ENCODE measurements at regions not wholly inside any gene's neighbourhood (a gene's known extent, or its start where the extent isn't known, plus 50 kb on each side); places are given as distances from the start of the nearest gene placed in this dataset.
"Not testable (repeated sequence)": the region's sequence is repeated elsewhere in the genome, so short reads cannot be mapped to it uniquely, and the experiment has no call there.

DNA sequence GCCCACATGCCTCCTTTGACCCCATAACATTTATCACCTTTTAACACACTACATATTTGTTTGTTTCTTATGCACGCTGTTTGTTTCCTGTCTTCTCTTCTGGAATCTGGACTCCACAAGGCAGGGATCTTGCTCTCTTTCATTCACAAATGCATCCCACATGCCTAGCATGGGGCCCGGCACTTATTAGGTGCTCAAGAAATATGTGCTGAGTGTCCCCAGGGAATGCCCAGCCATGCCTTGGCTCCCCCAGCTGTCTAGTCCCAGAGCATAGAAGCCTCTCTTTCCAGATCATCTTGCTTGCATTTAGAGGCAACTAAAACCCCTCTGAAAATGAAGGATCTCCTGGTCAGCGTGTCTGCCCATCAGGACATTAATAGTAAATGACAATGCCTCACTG, 283.7 kb downstream of the CBLN1 start:
- DNase-seq (ENCODE audit: low spot score) = no peak

DNA sequence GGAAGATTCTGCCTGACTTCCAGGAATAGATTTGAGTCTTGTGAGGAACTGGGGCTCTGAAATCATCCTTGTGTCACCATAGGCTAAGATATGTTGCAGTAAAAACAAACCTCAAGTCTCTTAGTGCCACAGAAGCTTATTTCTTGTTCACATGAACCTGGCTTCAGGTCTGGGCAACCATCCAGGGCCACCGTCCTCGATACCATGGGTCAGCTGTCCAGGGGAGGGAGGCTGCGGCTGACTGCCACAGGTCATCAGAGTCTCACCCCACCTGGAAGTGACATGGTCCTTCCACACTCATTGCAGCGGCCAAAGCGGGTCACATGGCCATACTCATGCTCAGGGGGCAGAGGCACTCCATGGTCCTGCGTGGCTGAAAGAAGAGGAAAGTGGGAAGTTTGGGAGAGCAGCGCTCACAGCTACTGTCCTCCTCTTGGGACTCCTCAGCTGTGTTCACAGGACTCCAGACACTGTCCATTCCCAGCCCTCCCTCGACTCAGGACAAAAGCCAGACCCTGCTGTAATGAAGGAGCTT, 284.5 kb downstream of the CBLN1 start:
- DNase-seq (ENCODE audit: low spot score) = no peak

DNA sequence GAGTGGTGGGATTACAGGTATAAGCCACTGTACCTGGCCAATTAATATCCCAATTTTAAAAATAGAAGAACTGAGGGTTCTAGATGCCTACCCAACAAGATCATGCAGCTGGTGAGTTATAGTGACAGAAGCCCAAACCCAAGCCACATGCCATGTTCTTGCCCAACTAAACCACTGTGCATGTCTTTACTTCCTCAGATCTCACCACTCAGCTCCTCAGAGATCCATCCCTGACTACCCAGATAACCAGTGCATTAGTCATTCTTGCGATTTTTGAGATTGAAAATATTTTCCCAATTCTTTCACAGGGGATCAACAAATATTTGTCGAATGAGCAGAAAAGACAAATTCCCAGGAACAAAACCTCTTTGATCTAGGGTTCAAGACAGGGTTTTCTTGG, 303.1 kb downstream of the CBLN1 start:
- no peak for DNase-seq (ENCODE audit: low spot score)

DNA sequence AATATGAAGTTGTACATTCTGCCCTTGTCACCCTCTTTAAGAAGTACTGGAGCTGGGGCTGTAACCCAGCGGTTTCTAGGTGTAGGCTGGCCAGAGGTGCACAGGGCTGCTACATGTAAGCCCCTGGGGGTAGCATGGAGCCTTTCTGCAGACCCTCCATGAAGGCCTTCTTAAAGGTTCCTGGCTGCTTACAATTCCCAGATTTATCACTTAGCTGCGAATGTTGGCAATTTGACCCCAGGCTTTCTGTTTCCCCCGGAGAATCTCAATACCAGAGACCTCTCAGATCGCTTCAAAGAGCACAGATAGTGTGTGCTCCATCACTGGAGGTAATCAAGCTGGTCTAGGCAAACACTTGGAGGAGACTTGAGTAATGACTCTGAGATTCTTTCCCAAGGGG, 309.4 kb downstream of the CBLN1 start:
- no peak for DNase-seq (ENCODE audit: low spot score)

DNA sequence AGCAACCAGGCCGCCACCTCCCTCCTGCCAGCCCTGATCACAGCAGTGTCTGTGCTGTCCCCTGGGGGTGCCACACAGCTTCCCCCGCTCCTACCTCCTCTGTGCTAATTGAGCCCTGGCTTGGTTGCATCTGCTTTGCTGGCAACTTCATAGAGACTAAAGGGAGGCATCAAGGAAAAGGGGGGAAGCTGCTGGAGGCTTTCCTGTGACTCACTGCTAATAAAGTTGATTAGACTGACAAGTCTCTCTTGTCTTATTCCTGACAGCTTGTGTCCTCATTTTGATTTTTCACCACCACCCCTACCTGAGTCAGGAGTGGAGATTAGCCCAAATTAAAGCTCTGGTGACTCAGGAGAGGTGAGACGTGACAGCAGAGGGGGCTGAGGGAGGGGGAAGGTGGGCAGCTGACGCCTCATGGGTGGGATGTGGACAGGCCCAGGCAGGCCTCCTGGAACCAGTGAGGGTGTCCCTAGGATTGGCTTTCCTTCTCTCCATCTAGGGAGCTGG, 310.0 kb downstream of the CBLN1 start:
- DNase-seq (ENCODE audit: low spot score) = no peak

DNA sequence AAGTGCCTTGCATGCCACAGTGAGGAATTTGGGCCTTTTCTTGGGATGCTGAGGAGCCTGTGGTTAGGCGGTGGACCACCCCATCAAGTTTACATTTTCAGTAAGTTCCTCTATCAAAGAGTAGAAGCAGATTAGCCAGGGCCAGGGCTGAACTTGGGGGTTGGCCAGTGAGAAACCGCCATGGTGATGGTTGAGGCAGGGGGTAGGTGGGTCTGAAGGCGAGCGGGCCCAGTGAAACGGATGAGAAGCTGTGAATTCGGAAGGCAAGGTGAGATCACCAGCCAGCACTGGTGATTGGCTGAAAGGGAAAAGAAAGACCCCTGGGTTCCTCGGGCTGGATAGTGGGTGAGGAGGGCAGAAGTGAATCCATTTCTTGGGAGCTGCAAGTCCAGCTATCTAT, 311.4 kb downstream of the CBLN1 start:
- no peak for DNase-seq (ENCODE audit: low spot score)

DNA sequence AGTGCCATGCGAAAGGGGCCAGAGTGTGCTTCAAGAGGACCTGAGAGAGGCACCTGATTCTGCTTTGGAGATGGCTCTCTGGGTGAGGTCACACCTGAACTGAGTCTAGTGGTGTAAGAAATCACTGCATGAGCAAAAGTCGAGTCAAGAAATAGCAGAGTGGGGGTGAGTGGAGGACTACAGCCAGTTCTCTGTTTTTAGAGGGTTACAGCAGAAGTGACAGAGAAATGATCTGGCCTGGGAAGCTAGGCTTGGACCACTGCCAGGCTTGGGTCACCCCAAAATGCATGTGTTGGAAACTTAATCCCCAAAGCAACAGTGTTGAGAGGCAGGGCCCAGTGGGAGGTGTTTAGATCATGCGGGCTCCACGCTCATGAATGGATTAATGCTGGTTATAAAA, 312.0 kb downstream of the CBLN1 start:
- no peak for DNase-seq (ENCODE audit: low spot score)

DNA sequence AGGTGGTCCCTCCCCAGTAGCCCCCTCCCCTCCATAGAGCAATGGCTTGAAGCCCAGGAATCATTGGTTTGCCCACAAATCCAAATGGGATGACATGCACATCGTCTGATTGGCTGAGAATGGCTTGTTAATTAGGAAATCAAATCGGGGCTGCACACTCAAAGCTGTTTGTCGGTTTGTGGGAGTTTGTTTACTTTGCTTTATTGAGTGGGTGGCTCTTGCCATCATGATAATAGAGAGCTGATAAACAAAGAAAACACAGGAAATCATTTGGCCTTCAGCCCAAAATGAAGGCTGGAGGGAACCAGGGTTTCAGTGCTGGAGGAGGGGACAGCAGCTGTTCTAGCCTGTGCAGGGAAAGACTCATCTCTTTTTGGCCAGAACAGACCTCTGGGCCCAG, 316.3 kb downstream of the CBLN1 start:
- DNase-seq (ENCODE audit: low spot score) = no peak

DNA sequence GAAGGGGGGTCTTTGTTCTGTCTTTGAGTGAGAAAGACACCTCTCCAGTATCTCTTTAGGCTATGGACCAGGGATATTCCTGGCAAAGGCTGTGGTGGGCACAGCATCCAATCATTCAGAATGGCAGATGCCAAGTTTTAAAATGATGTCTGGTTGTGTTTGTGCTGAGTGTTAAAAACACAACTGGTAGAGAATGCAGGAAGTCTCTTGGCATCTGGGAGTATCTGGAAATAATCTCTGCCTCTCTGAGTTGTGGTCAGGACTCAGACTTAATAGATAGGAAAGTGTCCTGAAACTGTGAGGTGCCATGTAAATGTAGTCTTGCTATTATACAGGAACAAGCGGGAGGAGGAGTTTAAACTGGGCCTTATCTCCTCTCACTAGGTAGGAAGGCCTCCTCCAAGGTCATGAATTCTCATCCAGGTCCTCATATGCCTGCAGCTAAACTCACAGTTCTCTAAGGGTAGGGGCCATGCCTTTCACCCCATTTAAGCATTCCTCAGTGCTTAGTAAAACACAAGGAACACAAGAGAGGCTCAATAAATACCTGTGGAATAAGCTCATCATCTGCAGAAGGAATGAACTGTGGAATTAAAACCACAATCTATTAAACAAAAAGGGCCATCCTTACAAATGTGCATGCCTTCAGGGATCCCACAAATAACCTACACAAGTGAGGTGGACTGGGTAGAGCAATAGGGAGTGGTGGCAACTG, 317.6 kb downstream of the CBLN1 start:
- DNase-seq (ENCODE audit: low spot score) = no peak

DNA sequence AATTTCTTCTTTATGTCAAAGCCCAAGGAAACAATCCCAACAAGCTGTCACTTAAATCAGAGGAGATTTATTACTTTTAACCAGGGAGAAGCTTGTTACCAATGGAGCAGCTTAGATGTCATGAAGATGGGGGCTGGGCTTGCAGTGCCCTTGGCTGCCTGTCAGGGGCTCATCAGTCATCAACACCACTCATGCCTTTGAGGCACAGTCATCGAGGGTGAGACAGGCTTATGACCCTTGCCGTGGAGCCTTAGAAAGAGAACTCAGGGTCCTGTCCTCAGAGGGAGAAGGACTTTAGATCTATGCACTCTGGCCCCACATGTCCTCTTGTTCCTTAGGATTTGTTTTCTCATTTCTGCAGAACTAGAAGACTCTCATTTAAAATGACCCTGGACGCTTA, 318.3 kb downstream of the CBLN1 start:
- no peak for DNase-seq (ENCODE audit: low spot score)

DNA sequence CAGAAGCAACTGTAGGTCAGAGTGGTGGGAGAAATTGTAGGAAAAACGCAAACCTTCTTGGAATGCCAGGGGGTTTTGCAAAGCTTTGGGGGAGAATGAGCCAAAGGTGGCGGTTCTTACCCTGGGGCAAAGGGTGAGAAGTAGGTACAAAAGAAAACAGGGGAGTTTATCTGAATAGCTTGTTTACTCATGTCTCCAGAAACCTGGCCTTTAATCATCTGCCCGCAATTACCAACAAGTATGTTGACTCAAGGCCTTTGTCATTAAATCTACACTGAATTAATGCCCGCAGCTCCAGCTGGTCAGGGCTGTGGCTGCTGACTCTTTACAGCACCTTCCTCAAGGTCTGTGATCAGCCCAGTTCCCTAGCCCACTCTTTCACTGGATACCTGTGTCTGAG, 320.1 kb downstream of the CBLN1 start:
- no peak for DNase-seq (ENCODE audit: low spot score)

DNA sequence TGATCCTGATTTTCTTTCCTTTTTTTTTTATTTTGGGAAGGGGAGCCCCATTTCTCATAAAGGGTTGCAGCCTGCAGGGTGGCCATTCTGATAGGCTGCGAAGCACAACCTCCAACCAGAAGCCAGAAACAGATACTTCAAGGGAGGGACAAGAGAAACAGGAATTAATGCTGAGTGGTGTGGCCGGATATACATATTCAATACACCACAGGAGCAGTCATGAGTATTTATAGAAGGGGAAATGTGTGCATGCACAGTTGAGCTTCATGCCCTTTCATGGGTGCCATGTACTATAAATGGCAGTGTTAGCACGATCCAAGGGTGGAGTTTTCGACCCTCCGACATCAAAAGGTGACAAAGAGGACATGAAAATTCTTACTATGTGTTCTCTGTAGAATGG, 320.8 kb downstream of the CBLN1 start:
- no peak for DNase-seq (ENCODE audit: low spot score)

DNA sequence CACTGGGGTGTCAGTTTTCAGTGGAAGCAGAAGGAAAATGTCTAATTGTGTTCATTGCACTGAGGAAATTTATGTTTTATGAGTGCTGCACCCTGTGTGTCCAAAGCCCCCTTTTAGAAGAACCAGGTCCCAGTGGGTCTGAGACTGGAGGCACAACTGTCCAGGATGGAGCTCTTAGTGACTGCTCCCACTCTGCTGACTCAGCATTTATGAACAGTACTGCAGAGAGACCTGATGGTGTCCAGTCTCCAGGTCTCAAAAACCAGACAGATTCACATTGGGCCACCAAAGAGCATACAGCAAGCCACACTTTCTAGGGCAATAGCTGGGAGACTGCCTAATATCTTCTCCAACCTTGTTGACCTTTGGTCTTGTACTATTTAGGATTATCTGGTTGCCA, 321.9 kb downstream of the CBLN1 start:
- DNase-seq (ENCODE audit: low spot score) = no peak

DNA sequence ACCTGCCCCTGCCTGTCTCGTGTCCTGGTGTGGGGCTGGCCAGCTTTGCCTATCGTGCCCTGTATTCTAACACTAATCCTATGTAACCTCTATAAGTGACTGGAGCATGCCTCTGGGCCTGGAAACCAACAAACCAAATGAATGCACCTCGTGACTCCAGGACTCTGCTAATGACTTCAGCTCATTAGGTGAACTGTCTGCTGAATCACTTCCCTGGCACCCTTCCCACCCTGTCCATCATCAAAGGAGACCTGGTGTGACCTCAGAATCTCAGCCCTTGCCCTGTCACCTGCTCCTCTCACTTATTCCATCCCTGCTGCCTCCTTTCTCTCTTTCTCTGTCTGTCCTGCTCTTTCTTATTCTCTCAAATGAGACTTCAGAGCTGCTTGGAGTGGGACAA, 322.4 kb downstream of the CBLN1 start:
- DNase-seq (ENCODE audit: low spot score) = no peak

DNA sequence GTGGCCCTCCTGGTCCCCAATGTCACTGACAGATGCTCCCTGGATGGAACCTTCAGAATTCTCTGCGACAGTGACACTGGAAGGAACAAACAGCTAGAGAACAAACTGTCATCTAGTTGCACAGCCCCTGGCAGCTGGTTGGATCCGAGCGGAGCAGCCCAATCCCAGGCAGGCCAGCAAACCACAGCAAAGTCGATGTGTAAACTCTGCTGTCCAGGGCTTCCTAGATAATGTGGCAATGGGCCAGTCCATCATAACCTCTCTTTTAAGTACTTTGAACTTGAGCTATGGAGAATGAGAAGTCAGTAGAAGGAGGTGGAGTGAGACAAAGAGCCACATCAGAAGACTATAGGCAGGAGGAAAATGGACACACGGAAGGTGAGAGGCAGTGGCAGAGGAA, 323.0 kb downstream of the CBLN1 start:
- no peak for DNase-seq (ENCODE audit: low spot score)

DNA sequence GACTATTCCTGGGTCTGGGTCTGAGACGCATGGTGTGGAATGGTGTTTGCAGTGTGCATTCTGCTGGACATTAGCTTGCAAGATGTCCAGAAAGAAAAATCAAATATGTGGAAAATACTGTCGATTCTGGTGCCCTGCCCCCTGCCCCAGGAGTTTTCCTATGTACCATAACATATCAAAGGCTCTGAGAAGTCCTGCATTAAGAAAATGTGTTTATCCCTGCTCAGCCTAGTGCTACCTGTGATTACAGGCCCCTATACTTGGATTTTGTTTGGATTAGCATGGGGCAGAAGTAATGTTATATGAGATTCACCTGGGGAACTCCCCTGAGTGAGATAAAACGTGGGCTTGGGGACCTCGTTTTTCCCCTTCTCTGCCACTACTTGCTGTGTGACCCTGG, 325.0 kb downstream of the CBLN1 start:
- no peak for DNase-seq (ENCODE audit: low spot score)

DNA sequence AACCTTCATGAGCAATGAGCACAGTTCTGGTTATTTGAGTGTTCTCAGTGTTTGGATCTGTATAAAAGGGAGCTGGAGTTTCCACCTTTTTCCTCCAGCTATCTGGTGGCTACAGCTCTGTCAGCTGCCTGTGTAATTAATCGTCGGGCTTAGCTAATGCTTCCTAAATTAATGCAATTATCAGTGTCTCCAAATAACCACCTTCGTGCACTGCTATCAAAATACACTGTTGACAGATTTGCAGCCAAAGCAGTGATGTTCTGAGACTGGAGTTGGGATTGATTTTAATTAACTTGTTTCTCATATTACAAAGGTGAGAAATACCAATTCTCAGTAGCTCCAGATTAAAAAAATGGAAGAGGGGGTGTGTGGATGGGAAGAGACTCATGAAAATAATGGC, 325.8 kb downstream of the CBLN1 start:
- no peak for DNase-seq (ENCODE audit: low spot score)

DNA sequence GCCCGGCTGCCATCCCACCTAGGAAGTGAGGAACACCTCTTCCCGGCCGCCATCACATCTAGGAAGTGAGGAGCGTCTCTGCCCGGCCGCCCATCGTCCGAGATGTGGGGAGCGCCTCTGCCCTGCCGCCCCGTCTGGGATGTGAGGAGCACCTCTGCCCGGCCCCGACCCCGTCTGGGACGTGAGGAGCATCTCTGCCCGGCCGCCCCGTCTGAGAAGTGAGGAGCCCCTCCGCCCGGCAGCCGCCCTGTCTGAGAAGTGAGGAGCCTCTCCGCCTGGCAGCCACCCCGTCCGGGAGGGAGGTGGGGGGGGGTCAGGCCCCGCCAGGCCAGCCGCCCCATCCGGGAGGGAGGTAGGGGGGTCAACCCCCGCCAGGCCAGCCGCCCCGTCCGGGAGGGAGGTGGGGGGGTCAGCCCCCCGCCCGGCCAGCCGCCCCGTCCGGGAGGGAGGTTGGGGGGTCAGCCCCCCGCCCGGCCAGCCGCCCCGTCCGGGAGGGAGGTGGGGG, 330.0 kb downstream of the CBLN1 start:
- not testable (repeated sequence) for DNase-seq (ENCODE audit: low spot score)

DNA sequence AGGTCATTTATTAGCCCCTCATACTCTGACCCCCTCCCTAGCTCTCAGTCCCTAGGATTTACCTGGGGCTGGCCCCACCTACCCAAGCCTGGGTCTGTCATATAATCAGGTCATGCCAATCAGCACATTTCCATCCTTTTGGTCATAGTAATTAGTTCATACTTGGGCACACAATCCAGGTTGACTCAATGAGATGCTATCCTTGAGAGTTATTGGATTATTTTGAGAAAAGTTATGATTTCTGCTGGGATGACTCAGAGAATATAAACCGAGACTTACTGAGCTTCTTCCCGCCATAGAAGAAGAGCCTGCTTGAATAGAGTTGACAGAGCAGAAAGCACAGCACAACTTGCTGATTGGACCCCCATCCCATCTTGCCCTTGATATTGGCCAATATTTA, 331.5 kb downstream of the CBLN1 start:
- no peak for DNase-seq (ENCODE audit: low spot score)

DNA sequence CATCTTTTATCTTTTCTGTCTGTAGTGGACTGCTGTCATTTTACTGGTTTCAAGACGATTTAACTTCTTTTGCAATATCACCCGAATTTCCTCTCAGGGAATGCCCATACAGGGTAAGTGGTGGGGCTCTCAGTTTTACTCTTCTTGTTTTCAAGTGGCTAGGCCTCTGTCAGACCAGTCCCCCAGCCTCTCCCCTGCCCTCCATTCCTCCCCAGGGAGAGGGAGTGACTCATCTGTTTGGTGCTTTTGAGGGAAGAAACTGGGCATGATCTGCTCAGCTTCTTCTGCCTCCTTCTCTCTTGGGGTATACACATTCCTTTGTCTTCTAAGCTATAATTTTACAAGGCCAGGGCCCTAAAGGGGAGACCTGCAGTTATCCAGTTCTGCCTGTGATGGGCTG, 332.0 kb downstream of the CBLN1 start:
- DNase-seq (ENCODE audit: low spot score) = no peak

DNA sequence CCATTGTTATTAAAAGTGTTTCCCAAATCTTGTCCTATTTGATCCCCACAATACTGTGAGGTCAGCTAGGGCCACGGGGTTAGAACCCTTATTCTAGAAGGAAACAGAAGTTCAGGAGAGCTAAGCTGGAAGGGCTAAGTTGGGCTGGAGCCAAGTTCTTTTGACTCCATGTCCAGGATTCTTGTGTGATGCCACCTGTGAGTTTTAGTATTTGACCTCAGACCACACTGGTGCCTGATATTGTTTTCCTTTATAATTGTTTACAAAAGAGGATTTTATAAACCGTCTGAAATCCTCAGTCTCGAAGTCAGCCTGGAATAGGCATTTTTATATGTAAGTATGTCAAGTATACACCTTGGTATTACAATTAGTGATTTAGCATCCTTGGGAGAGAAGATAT, 332.7 kb downstream of the CBLN1 start:
- no peak for DNase-seq (ENCODE audit: low spot score)

DNA sequence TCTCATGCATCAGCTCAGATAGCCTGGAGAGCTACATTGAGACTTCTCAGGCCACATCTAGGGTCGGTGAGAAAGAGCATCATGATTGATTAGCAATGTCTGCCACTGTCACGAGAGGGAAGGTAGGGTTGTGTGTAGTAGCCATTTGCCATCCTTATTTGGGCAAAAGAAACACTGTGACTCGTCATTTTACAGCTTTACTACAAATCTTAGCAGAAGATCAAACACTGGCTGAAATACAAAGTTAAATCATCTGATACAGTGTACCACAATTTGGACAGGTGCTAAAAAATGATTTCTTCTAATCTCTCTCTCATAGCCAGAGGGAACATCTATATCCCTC, 334.3 kb downstream of the CBLN1 start:
- no peak for DNase-seq (ENCODE audit: low spot score)

DNA sequence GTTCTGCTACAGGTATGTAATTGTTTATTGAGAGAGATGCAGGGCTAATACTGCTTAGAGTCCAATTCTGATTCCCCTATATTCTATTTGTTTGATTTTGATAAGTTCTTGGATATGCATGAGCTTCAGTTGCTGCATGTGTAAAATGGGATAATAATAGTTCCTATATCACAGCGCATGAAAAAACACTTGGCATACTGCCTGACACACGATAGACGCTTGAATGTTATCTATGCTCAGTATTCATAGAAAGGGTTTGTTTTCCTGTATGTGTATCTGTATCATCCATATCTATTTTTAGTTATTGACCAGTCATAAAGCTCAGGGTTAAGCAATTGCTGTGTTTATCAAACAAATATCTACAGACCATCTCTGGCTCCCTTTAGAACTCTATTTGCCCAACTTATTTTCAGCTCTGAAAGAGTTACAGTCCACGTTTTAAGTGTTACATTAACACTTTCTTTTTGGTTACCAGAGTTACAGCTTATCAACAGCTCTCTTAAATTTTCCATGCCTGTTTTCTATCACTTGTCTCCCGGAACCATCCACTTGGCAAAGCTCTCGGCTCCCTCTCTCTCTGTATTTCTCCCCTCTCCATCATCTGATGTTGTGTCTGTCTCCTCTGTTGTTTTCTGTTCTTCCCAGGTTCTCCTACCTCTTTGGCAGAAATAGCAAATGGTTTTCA, 334.8 kb downstream of the CBLN1 start:
- no peak for DNase-seq (ENCODE audit: low spot score)

DNA sequence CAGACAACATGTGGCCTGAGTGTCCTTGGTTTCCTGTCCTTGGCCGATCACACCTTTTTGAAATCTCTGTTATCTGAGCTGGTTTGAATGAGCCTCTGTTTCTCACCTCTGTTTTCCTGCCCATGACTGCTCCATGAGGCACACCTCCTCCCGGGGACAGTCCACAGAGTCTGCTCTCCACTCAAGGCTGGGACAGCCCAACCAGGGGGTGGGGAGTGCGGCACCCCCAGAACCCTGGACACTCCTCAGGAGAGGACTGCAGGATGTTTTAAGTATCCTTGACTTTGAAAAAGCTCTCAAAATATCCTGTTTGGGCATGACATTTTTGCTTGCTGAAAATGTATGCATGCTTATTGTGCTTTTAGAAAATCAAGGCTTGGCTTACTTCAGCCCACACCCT, 333.0 kb upstream of the N4BP1 start:
- DNase-seq (ENCODE audit: low spot score) = no peak
